Cardiac septum (tissue), 1 donor: ENCODE measurements at regions not wholly inside any gene's neighbourhood (a gene's known extent, or its start where the extent isn't known, plus 50 kb on each side); places are given as distances from the start of the nearest gene placed in this dataset.

Source experiments
- DNase-seq: peaks from one replicate; pipeline ENCODE4 v3.0.0-alpha.2; 2020; ENCODE audit warnings: low spot score
- intact Hi-C: fragments of 100-400 bp; cut with DNase I; formaldehyde crosslinking; loops from one replicate; pipeline ENCODE4 v1.14.0; 2022
- donor health status: DM: no; HTN: no; CAD: no.

DNA sequence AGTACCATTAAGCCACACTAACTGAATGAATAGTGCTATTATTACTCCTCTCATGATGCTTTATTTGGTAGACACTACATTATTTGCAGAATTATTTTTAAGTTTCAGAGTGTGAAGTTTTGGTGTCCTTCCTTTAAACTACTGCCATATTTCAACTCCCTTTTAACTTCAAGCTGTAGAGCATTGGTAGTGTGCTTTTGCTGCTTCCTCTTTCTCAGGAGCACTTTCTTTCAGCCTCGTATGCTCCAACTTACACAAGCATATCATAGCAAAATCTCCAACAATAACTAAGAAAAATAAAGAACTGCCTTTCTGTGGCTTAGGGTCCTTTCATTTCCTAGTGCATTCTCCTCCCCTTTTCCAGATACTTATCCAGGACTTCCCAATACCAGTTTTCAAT is 476.4 kb upstream of the AGTR1 start:
- intact Hi-C loops = no loop called here
- no peak for DNase-seq

DNA sequence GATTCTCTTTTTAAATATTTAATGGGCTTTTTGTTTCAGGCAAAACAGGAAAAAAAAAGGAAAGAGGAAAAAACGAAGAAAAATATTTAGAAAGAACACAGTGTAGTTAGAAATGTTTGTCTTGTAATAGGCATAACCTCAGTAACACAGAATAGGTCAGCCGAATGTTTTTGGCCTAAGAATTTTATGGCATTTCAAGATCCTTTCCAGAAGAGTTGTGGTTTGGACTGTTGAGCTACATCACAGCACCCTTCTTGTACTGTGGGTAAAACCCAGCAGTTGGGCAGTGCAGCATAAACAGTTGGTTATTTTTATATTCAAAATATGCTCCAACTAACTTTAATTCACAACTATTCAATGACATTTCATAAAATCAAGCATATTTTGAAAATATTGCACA is 474.4 kb upstream of the AGTR1 start:
- DNase-seq = no peak
- intact Hi-C loops = no loop called here

DNA sequence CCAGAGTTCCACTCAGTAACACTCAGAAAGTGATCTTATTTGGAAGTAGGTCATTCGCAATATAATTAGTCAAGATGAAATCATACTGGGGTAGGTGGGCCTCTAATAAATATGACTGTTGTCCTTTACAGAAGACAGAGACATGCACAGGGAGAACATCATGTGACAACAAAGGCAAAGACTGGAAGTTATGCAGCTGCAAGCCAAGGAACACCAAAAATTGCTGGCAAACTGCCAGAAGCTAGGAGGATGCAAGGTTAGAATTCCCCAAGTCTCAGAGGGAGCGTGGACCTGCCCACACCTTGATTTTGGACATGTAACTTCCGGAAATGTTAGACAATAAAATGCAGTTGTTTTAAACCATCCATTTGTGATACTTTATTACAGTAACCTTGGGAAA is 471.5 kb upstream of the AGTR1 start:
- DNase-seq = no peak
- intact Hi-C loops = no loop called here

DNA sequence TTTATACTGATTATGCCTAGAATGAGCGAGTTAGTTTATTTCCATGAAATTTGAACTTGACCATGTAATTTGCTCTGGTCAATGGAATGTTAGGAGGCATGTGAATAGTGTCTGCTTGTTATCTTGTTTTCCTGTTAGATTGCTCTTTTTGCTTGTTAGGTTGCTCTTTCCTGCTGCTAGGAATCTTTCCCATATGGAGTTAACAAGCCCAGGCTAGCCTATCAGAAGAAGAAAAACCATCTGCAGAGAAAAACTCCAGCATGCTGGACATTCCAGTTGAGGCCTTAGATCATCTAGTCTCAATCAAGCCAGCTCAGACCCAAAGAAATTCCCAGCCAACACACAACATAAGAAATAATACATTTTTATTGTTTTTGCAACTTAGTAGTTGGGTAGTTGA is 470.2 kb upstream of the AGTR1 start:
- intact Hi-C loops = no loop called here
- no peak for DNase-seq

DNA sequence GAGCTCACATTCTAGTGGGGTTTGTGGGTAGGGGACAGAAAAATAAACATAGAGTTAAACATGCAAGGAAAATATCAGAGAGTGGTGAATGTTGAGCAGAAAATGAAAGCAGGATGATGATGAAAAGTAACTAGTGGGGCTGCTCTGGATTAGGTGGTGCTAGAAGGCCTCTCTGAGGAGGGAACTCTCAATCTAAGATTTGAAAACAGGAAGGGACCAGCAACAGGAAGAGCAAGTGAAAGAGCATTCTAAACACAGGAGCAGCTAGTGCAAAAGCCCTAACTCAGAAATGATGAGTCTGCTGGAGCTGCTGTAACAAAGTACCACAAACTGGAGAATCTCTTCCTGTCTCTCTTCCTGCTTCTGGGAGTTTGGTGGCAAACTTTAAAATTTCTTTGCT is 468.6 kb upstream of the AGTR1 start:
- intact Hi-C loops = no loop called here
- DNase-seq = no peak

DNA sequence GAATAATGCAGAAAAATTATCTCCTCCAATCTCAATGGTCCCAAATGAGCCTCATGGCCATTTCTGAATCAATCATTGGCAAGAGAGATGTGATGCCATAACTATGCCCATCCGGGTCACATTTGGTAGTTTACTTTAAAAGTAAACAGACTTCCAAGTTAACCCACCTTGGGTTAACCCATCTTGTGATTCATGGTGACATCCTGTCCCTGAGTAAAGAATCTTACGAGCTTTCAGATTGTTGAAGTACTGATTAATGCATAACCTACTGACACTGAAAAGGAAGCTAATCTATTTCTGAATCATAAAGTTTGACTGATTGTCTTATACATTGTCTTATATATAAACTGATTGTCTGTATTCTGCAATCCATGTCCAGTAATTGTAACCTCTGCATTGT is 467.2 kb upstream of the AGTR1 start:
- intact Hi-C loops = no loop called here
- no peak for DNase-seq

DNA sequence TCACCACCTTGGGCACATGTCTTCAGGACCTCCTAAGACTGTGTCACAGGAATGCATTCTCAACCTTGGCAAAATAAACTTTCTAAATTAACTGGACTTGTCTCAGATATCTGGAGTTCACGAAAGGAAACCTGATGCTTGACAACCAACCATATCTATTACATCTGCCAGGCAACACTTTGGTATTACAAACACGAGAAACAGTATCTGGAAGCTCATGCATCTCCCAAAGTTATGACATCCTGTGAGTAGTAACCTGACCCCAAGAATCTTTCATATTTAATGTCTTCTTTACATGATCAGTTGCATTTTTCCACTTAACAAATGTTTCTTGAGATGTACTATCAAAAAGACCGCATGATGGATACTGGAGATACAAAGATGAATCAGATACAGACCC is 465.3 kb upstream of the AGTR1 start:
- intact Hi-C loops = no loop called here
- DNase-seq = no peak

DNA sequence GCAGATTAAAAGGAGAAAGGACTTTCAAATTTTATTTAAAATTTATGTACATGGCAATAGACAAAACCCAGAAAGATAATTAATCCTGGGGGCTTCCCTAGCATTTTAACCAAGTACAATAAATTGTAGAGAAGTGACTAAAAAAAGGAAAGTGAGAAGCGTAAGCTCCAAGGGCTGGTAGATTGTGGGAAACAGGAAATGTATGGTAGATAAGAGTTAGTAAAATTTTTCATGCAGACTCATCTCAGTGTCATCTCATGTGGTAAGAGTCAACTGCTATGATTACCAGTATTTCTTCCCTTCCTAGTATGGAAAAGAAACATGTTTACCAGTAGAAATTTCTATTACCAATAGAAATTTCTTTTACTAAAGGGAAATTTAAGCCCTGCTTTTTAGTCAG is 464.3 kb upstream of the AGTR1 start:
- no peak for DNase-seq
- intact Hi-C loops = no loop called here

DNA sequence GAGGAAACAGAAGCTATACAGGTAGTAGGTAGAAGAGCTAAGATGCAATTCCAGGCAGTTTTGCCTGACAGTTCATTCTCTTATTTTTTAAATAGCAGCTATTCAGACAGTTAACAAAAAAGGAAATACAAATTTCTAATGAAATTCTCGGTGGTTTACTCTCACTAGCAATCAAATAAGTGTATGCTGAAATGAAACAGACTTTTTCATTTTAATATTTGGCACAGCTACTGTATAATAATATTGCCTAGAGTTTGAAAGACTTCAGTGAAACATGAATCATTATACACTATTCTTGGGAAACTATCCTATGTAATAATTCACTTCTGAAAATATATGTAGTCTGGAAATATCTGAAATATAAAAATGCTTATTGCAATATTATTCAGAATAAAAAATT is 463.2 kb upstream of the AGTR1 start:
- no peak for DNase-seq
- intact Hi-C loops = no loop called here

DNA sequence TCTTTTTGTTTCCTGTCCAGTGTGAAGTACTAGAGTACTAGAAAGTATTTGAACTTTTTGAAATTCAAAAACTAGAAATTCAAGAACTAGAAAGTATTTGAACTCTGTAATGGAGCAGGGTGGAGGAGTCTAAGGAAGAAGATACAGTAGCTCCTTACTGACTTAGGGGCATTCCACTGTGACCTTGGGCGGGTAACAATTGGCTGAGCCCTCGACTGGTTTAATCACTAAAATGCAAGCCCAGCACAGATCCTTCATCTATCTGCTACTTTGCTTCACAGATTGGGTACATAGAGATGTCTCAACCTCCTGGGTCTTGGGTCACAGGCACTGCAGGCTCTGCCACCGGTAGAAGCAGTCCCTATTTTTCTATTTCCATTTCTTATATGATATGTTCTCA is 462.1 kb upstream of the AGTR1 start:
- no peak for DNase-seq
- intact Hi-C loops = no loop called here

DNA sequence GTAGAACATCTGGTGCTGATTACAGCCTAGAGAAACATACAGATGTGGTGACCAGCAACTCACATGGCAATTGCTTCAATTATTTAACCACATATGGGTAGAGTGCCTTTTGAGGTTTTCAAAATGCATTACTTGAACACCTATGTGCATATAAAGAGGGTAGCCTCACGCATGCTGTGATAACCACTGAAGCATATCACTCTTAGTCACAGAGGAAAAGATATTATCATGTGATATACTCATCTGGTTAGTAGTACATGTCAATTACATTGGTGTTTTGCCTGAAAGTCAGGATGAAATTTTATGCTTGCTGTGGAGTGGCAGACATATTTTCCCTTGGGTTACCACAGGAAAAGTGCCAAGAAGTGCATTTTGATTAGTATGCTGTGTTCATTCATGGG is 459.3 kb upstream of the AGTR1 start:
- intact Hi-C loops = no loop called here
- no peak for DNase-seq

DNA sequence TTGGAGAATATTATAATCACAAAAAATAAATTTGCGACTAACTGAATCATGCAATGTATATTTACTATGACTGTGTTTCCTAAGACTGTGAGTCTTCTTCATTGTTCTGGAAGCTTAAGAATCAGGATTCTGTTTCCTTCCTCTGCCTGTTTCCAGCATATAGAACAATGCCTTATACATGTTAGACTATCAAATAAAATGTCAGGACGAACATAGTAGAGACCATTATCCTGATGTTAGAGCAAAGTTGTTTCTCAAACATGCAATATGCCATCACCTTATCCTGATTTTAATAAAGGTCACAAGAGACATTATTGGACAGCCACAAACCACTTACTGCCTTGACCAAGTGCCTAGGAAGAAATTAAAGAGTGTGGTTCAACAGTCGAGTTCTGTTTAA is 457.4 kb upstream of the AGTR1 start:
- intact Hi-C loops = no loop called here
- DNase-seq = no peak

DNA sequence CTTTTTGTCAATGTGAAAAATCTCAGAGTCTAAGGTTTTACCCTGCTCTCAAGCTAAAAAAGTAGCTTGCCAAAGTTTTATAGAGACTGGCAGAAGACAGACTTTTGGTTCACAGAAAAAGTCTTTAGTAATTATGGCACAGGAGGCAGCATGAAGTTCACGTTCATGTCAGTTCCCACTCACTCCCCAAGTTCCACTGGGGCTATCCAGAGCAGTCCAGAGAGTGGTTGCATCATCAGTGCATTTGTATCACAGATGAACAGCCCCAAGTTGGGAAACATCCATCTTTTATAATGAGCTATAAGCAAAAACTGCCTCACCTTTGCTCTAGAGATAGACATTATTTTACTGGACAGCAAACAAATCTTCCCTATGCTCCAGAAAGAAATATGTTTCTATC is 454.1 kb upstream of the AGTR1 start:
- intact Hi-C loops = no loop called here
- DNase-seq = no peak

DNA sequence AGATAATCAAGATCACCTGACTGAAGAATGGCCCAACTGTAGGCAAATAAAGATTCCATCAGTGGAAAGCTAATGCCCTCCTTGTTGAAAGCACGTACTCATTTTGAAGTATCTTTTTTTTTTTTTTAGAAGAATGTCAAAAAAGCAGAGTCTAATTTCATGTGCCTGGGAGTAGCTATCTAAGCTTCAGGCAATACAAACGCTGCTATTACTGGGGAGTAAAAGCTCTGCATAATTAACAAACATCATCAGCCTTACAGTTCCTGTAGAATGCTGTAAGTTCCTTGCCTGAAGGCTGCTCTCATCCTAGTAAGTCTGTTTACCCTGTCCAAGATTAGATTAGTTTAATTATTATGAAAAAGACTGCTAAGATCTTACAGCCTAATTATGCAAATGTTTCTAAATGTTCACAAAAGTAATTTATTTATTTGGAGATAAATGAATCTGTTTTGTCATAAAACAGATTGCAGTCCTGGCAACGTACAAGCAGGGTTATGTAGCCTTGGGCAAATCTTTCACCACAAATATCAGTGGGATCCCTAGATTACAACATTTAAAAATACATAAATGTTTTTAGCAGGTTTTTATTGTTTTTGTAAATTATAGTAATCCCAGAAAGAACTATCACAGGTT is 451.3 kb upstream of the AGTR1 start:
- intact Hi-C loops = no loop called here
- no peak for DNase-seq

DNA sequence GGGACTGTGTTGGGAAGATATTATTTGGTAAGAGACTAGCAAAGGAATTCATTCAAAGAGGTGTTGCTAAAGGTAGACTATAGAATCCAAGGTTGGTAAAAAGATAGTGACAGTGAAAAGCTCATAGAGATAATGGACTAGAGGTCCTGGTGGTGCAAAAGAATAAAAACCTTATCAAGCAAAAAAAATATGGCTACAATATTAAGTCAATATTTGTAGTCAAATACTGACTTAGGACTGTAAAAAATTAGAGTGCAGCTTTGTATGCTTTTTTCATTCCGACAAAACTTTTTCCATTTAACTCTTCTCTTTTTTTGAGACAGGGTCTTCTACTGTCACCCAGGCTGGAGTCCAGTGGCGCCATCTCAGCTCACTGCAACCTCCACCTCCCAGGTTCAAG is 444.0 kb upstream of the AGTR1 start:
- DNase-seq = no peak
- intact Hi-C loops = no loop called here

DNA sequence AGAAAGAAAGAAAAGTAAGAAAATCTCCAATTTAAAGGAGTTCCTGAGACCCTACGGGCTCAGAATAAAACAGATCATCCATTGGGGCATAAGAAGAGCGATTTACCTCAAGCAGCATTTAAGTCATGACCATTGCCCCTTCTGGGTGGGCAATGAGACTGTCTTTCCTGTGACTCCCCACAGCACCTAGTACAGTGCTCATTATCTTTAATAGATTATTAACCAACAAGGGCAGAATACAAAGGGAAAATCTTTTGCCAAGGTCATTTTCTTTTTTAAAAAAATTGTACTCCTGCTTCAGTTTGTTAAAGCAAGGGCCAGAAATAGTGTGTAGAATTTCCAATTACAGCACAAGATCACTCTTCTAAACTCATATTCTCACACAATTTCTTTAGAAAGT is 443.3 kb upstream of the AGTR1 start:
- DNase-seq = no peak
- intact Hi-C loops = no loop called here

DNA sequence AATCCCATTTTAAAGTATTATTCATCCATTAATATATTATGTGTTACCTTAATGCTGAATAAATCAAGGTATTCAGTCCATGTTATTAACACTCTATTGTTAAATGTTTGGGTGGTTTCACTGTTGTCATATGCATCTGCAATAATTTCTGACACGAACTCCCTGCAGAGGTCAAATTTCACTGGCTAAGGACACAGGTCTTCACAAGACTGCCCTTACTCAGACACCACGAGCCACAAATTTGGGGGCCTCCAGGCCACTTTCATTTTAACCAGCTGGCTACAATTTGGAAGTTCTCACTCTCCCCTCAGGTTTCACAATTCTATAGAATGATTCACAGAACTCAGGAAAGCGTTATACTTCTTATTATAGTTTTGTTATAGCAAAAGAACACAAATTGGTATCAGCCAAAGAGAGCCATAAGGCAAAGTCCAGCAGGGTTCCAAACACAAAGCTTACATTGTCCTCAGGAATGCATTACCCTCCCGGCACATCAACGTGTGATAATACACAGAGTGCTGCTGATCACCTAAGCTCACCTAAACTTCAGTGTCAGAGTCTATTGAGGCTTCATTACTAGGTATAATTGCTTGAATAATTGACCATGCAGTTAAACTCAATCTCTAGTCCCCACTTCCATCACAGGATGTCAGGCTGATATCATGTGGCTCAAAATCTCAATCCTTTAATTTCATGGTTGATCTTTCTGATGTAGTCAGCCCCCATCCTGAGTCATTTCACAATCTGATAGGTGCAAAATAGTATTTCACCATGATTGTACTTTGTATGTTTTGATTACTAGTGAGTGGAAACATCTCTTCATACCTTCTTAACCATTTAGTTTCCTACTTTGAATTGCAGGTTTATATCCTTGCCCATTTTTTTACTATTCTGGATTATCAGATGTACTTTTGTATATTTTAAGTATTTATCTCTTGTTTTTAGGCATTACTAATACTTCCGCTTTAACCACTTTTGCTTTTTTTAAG is 441.4 kb upstream of the AGTR1 start:
- no peak for DNase-seq
- intact Hi-C loops = no loop called here

DNA sequence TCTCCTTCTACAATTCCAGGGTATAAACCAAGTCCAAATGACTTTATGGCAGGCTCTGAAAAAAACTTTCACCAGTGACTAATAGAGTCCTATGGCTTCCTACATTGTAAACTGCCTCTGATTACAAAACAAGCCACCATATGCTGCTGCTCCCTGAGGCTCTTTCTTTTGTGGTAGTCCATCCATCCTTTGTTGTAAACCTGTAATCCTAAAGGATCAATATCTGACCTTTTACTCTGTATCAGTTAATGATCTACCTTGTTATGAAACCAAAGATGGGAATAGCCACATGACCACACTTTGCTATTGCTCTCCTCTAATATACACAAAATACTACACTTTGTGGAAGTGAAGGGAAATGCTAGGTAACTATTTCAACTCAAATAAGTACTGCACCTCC is 434.7 kb upstream of the AGTR1 start:
- no peak for DNase-seq
- intact Hi-C loops = no loop called here

DNA sequence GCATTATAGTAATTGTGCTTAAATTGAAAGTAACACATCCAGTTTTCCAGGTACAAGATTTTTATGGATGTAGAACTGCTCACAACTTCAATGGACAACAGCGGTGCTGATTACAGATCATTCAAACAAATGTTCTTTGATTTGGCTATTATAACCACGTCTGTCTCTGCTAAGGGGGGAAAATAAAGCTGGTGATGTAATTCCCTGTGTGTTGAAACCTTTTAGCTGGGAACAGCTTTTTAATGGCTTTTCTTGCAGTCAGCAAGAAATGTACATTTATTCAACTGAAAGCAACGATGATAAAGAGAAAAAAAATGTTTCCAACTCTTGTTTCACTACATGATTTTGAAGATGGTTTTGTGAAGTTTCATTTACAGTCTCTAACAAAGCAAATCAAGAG is 431.9 kb upstream of the AGTR1 start:
- no peak for DNase-seq
- intact Hi-C loops = no loop called here

DNA sequence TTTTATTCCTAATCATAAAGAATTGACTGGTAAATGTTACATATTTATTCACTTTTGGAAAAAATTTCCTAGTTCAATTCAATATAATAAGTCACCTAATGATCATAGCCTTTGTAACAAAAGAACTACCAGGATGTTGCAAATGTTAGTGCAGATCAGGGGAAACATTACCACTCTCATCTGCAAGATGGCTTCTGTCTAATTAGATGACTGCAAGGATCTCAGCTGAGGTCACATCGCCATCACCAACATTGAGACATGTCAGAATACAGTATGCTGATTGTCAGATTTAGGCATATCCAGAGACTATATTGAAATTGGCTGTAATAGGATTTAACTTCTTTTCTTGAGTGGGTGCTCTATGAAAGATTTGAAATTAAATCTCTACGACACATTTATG is 431.4 kb upstream of the AGTR1 start:
- intact Hi-C loops = no loop called here
- DNase-seq = no peak

DNA sequence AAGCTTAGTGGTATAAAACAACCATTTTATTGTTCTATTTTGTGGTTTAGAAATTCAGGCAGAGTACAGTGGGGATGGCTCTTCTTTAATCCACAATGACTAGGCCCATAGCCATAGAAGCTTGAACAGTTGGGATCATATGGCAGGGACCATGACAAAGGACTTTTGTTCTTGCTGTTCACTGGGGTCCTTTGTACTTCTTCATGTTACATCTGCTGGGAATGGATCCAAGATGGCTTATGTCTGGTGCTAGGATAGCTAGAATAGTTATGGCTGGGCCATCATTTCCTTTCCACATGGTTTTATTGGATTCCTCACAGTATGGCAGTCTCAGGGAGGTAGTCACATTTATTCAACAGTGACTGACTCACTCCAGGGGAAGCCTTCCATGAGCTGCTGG is 427.9 kb upstream of the AGTR1 start:
- intact Hi-C loops = no loop called here
- no peak for DNase-seq
